ENCODE measurements at regions not wholly inside any gene's neighbourhood (a gene's known extent, or its start where the extent isn't known, plus 50 kb on each side); places are given as distances from the start of the nearest gene placed in this dataset.
"Not testable (repeated sequence)": the region's sequence is repeated elsewhere in the genome, so short reads cannot be mapped to it uniquely, and the experiment has no call there.

DNA sequence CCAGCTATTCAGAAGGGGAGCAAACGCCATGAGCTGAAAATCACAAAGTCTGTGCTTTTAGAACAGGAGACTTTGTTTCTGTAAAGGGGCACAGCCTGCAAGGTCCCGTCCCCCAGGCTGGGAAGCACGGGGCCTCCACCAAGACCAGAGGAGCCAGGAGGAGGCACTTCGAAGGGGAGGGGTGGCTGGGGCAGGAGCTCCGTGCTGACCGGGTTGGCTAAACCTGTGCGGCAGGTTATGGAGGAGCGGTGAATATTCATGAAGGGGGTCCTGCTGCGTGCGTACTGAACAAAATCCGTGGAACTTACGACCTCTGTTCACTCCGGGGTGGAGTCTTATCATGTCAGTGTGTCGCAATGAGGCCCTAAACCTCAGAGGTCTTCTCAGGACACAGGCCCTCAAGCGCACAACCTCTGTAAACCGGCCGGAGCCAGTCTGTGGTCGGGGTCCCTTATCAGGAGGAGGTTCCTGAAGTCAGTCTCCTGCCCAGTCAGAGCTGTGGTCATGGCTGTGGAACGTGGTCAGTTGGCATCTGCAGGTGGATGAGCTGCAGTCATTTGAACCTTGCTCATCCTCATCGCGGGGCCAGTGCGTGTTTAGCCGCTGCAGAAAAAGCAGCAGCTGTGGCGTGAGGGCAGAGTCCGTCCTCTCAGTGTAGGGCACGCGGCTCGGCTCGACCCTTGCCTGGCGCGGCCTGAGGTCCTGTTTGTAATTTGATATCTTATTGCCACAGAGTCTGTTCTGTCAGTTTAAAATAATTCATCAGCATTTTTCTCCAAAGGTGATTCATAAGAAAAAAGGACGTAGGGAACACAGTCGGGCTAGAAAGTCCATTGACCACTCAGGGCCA lies 5507.7 kb upstream of the TPTE start:
- TF ChIP-seq, protein P1, sequence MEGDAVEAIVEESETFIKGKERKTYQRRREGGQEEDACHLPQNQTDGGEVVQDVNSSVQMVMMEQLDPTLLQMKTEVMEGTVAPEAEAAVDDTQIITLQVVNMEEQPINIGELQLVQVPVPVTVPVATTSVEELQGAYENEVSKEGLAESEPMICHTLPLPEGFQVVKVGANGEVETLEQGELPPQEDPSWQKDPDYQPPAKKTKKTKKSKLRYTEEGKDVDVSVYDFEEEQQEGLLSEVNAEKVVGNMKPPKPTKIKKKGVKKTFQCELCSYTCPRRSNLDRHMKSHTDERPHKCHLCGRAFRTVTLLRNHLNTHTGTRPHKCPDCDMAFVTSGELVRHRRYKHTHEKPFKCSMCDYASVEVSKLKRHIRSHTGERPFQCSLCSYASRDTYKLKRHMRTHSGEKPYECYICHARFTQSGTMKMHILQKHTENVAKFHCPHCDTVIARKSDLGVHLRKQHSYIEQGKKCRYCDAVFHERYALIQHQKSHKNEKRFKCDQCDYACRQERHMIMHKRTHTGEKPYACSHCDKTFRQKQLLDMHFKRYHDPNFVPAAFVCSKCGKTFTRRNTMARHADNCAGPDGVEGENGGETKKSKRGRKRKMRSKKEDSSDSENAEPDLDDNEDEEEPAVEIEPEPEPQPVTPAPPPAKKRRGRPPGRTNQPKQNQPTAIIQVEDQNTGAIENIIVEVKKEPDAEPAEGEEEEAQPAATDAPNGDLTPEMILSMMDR (IDR thresholded peaks at IDR 0.05) = not testable (repeated sequence)
- TF ChIP-seq POLR2A (IDR thresholded peaks at IDR 0.05) = not testable (repeated sequence)

Measured in lower leg skin (tissue), 3 donors.